GM18870 (cell line): ENCODE measurements at regions not wholly inside any gene's neighbourhood (a gene's known extent, or its start where the extent isn't known, plus 50 kb on each side); places are given as distances from the start of the nearest gene placed in this dataset.
"Not testable (repeated sequence)": the region's sequence is repeated elsewhere in the genome, so short reads cannot be mapped to it uniquely, and the experiment has no call there.

Source experiments
- ATAC-seq: cut with Tn5 transposase; IDR thresholded peaks from one replicate; pipeline ENCODE4 v1.9.1; 2021; ENCODE audit warnings: moderate library complexity; ENCODE audit not compliant: unreplicated experiment

- no peak for ATAC-seq
Measured at GRCh38 chr5:72760259-72760658, 56.2 kb upstream of the TNPO1 start.

GRCh38 chr5:72752909-72753308, 63.6 kb upstream of the TNPO1 start:
- ATAC-seq: no peak

- ATAC-seq: no peak
Measured at GRCh38 chr5:72749362-72749997, 67.0 kb upstream of the TNPO1 start.

- no peak for ATAC-seq
Measured at GRCh38 chr5:72747826-72748225, 68.6 kb upstream of the TNPO1 start.

DNA sequence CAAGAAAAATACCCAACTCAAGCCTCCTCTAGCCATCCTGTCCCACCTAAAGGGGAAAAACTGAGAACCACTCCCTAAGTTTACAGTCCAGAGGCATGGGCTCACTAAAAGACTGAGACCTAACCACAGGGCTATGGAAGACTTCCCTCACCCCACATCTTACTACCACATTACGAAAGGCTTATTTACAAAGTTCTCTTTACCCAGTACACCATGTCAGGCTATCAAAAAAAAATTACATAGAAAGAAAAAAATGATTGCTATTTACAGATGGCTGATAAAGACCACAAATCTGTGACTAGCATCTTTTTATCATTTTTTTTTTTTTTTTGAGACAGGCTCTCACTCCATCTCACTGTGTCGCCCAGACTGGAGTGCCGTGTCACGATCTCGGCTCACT, 69.7 kb upstream of the TNPO1 start:
- no peak for ATAC-seq

- ATAC-seq: no peak
Measured at GRCh38 chr5:72744136-72744535, 72.3 kb upstream of the TNPO1 start.

DNA sequence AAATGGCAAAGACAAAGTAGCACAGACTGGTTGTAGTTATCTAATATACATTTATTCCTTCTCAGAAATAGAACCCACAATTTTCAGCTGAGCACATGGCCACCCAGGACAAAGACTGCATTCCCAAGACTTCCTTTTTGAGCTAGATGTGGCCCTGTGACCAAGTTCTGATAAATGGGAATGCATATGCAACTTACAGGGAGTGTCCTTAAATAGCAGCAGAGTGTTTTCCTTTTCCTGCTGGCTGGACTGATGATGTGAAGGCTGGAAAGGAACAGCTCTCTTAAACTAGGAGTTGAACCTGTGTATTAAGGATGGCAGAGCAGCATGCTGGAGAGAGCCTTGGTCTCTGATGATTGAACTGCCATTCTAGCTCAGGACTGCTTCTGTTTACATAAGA, 74.7 kb upstream of the TNPO1 start:
- ATAC-seq: no peak

DNA sequence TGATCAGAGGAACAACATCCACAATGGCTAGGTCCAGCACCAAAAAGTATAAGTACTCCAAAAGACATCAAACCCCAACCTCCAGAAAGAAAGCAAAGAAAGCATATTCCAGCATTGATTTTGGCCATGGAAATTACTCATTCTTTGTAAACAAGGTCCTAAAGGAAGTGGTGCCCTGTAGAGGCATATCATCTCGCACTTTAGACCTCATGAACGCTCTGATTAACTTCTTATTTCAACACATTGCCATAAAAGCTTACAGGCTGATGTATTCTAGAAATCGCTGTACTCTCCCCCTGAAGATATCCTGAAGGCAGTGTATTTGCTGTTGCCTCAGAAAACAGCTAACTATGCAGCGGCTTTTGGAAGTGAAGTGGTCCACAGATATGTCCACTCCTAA, 82.7 kb upstream of the TNPO1 start:
- ATAC-seq: no peak

- ATAC-seq: no peak
Measured at GRCh38 chr5:72723581-72723980, 92.9 kb upstream of the TNPO1 start.

DNA sequence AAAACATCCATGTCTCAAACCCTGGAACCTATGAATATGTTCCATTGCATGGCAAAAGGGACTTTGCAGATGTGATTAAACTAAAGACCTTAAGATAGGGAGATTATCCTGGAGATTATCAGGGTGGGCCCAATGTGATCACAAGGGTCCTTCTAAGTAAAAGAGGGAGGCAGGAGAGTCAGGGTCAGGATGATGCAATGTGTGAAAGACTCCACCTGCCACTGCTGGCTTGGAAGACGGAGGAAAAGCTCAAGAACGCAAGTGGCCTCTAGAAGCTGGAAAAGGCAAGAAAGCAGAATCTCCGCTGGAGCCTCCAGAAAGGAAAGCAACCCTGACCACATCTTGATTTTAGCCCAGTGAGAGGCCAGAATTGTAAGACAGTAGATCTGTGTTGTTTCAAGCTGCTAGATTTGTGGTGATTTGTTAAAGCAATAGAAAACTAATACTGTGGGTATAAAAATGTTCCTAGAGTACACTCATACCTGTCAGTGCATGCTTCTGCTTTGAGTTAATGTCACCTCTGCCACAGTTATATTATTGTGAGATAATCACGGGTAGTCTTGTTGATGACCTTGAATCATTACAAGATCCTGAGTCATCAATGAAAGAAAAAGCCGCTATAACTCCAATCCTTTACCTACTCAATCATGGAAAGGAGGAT, 93.5 kb upstream of the TNPO1 start:
- ATAC-seq: no peak

DNA sequence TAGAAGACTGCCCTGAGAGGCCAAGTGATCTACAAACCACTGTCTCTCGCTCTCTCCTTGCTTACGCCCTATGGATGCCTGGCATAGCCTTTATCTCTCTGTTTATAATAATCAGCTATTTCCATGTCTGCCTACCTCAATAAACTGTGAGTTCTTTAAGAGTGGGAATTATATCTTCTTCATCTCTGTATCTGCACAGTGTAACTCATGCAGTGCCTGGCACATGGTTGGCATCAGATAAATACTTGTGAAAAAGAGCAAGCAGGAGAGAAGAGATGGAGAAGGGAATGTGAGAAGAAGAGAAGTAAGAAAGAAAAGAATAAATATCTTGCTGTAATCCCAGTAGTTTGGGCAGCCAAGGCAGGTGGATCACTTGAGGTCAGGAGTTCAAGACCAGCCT, 94.6 kb upstream of the TNPO1 start:
- no peak for ATAC-seq

DNA sequence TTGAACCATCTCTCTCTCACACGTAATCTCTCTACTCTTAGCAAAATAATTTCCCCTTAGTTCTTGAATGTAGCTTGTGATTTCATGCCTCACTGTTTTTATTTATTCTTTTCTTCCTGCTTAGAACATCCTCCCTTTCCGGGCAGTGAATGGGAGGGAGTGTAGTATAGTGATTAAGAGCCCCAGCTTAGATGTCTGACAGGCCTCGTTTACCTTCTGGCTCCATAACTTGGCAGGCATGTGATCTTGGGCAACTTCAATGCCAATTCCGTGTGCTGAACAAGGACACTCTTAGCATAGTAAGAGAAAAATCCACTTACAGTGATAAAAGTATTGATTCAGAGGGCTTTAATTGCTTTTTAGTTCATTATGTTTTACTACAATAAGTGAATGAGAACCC, 96.3 kb upstream of the TNPO1 start:
- ATAC-seq: no peak

GRCh38 chr5:72711351-72711750, 105.1 kb upstream of the TNPO1 start:
- ATAC-seq: no peak

GRCh38 chr5:72709341-72709740, 107.1 kb upstream of the TNPO1 start:
- no peak for ATAC-seq

DNA sequence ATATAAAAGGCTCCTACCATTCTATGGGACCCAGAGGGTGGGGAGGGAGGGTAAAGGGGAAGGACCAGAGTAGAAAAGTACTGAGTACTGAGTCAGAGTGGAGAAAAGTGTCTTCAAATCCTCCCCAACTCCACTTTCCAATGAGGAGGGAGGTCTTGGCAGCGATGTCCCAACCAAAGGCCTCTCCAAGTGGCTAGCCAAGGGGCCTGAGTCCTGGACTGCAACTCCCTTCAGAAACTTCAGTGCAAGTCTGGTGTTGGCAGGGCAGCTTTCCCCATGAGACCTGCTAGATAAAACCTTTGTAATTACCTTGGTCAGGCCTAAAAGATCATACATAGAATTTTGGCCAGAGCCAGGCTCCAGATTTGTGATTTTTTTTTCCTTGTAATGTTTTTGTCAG, 111.3 kb upstream of the TNPO1 start:
- no peak for ATAC-seq

DNA sequence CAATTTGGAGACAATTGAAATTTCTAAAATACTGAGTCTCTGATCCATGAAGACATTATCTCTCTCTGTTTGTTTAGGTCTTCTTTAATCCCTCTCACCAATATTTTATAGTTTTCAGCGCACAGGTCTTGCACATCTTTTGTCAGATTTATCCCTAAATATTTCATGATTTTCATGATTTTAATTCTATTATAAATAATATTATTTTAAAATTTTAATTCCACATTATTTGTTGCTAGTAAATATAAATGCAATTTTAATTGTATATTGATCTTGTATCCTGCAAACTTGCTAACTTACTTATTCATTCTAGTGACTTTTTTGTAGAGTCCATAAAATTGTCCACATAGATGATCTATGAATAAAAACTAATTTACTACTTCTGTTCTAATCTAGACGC, 112.6 kb upstream of the TNPO1 start:
- no peak for ATAC-seq

GRCh38 chr5:72702881-72703434, 113.5 kb upstream of the TNPO1 start:
- no peak for ATAC-seq

DNA sequence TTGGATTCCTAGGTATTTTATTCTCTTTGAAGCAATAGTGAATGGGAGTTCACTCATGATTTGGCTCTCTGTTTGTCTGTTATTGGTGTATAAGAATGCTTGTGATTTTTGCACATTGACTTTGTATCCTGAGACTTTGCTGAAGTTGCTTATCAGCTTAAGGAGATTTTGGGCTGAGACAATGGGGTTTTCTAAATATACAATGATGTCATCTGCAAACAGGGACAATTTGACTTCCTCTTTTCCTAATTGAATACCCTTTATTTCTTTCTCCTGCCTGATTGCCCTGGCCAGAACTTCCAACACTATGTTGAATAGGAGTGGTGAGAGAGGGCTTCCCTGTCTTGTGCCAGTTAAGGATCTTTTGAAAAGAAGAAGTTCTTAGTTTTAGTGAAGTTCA, 114.4 kb upstream of the TNPO1 start:
- ATAC-seq: not testable (repeated sequence)

DNA sequence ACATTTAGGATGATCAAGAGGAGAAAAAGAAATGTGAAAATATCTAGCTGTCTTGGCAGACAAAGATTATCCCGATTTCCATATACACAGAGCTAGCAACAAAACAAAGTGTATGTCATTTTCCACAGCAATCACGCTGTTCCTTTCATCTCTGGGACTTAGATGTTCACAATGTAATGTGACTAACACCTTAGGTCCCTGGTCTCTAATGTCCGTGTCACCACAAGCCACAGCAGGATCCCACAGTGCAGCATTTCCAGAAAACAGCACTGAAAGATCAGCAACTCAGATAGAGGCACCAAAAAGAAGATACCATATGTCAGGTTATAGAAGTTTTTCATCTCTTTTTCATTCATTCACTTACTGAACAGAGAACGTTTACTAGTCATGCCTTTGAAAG, 118.0 kb upstream of the TNPO1 start:
- no peak for ATAC-seq

- ATAC-seq: no peak
Measured at GRCh38 chr5:72697622-72698021, 118.8 kb upstream of the TNPO1 start.

DNA sequence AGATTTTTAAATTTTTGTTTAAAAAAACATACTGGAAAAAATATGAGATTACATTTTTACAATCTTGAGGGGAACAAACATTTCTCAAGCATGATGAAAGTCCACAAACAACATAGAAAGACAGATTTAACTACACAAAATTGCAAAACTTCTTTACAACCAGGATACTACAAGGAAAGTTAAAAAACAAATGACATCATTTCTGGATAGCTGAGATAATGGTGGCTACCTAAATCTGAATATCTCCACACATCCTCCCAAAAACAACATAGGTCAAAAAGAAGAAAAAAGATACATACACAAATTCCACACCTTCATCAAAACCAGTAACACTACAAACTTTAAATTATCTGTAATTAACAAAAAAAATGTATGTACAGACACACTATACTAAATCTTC, 120.8 kb upstream of the TNPO1 start:
- ATAC-seq: no peak

DNA sequence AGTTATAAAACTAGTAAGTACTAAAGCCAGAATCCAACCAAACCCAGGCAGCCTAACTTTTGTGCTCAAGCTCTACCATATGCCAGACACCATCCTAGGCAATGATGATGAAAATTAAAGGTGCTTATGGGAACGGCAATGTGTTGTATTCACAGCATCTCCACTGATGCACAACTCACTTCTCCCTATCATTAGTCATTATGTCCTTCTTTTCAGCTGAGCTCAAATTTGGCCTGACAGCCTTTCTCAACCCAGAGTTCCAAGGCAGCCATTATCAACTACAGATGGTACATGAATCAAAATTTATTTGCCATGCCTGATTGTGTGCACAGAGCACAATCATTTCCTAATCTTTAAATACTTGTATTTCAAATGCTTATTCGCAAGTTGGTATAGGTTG, 121.6 kb upstream of the TNPO1 start:
- no peak for ATAC-seq
